ENCODE measurements at regions not wholly inside any gene's neighbourhood (a gene's known extent, or its start where the extent isn't known, plus 50 kb on each side); places are given as distances from the start of the nearest gene placed in this dataset.

GRCh38 chr15:47431501-47431900 is 285.8 kb upstream of the SEMA6D start:
- peak; percentile 93 for DNase-seq

- DNase-seq = peak; percentile 77
Observed at GRCh38 chr15:47432826-47433225, 284.5 kb upstream of the SEMA6D start.

GRCh38 chr15:47434596-47434995 is 282.7 kb upstream of the SEMA6D start:
- DNase-seq = peak; percentile 77

DNA sequence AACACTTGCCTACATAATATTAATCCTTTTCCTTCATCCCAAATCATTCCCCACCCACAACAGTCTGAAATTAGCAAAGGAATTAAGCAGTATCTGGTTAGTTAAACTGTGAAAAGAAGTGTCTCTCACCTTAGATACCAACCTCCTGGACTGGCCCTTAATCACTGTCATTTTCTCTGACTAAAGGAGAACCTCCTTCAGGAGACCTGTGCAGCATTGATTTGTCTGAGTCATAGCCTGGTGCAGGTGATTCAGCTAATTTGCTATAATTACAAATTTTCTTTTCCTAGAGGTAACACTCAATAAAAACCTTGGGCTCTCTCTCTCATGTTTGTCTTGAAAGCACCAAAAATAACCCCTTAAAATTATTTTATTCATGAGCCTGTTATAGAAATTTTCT is 279.8 kb upstream of the SEMA6D start:
- DNase-seq = no peak

- DNase-seq = peak; percentile 63
Observed at GRCh38 chr15:47439146-47440111, 277.9 kb upstream of the SEMA6D start.

GRCh38 chr15:47442371-47442770 is 274.9 kb upstream of the SEMA6D start:
- DNase-seq = no peak

GRCh38 chr15:47443839-47444238 is 273.5 kb upstream of the SEMA6D start:
- DNase-seq = no peak

GRCh38 chr15:47445723-47446392 is 271.4 kb upstream of the SEMA6D start:
- no peak for DNase-seq

GRCh38 chr15:47460795-47461573 is 256.3 kb upstream of the SEMA6D start:
- no peak for DNase-seq

DNA sequence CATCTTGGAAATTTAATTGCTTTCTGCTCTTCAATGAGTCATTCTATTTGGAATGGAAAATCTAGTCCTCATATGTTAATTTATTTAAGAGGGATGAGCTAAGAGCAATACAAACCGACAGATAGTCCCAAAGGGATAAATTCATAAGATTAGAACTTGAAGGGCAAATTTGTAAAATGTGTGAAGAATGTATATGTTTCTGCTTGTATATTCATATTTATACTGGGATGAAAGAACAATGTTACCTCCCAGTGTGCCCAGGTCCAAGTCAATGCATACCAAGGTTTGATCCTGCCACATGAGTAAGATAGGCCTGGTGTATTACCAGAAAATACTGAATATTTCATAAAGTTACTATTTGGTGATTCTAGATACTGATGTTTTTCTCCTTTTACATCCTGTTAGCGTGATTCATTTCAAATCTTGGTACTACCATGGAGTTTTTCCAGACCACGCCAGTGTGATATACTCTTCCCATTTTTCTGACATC is 255.6 kb upstream of the SEMA6D start:
- DNase-seq = peak; percentile 88

GRCh38 chr15:47466357-47466756 is 250.9 kb upstream of the SEMA6D start:
- DNase-seq = peak; percentile 75

GRCh38 chr15:47470983-47471382 is 246.3 kb upstream of the SEMA6D start:
- DNase-seq = no peak

DNA sequence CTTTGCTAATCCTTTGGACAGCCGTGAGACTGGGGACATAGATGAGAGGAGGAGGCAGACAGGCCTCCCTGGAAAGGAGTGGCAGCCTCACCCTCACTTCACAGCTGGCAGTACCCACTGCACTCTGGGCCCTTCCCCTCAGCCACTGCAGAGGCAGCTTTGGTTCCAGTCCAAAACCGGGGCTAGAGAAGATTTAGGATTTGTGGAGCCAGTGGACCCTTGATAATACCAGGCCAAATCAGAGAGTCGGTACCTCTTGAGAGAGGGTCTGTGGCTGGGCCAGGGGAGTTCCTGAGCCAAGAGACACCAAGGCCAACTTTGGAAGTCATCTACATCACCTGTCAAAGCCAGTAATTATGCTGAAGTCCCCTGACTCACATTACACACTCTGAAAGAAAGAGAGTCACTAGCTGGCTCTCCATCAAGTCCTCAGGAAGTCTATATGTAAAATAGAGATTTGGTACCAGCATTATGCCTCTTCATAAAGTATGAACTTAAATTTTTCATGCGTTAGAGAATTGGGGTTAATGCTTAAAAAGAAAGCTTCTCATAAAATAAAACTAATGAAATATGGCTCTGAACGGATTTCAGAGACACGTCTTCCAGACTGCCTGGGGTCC is 244.1 kb upstream of the SEMA6D start:
- DNase-seq = no peak

GRCh38 chr15:47473832-47474231 is 243.5 kb upstream of the SEMA6D start:
- peak; percentile 24 for DNase-seq

- DNase-seq = no peak
Observed at GRCh38 chr15:47475336-47475735, 242.0 kb upstream of the SEMA6D start.

- peak; percentile 53 for DNase-seq
Observed at GRCh38 chr15:47477341-47477740, 240.0 kb upstream of the SEMA6D start.

DNA sequence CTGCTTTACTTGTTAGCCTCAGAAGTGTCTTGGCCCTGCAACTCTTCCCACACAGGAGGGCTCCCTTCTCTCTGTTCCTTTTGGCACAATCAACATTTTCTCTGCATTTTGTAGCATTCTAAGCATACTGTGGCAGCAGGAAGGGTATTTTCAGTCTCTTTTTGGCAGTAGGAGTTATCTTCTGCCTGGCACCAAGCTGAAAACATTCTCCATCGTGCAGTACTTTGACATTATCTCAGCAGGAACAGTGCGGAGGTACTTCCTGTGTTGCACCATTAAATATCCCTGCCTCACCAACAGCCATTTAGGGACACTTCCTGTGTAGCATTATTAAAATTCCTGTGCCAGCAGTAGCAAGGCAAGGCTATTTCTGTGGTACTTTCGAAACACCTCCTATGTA is 233.2 kb upstream of the SEMA6D start:
- peak; percentile 26 for DNase-seq

DNA sequence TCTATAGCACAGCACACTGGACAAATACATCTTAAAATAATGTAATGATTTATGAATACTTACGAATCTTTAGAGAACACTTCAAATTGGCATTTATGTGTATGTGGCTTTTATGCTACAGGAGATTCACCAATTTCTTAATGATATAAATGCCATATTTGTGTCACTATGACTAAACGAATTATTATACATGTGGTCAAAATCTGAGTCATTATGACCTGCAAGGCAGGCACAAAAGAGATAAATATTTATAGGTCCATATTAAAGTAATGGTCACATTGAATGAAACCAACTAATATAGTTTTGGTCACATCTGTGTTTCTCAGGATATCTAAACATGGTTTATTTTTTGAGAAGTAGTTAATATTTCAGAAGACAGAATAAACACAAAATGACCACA is 232.3 kb upstream of the SEMA6D start:
- no peak for DNase-seq

- DNase-seq = no peak
Observed at GRCh38 chr15:47485419-47485818, 231.9 kb upstream of the SEMA6D start.

DNA sequence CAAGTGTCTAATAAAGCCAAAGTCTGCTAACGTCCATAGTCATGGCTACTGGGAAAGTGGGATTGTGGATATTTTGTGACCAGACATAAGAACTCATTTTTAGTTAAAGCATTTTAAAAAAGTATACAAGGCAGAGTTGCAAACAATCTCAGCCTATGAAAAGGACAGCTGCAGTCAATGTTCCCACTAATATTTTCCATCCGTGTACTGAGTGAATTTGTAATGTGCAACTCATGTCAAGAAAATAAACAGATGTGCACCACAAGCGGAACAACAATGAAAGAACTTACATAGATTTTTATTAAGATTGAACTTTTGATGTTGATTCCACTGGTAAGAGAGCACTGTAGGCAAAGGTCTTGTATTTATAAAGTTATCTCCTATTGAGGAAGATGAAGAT is 231.3 kb upstream of the SEMA6D start:
- DNase-seq = no peak

DNA sequence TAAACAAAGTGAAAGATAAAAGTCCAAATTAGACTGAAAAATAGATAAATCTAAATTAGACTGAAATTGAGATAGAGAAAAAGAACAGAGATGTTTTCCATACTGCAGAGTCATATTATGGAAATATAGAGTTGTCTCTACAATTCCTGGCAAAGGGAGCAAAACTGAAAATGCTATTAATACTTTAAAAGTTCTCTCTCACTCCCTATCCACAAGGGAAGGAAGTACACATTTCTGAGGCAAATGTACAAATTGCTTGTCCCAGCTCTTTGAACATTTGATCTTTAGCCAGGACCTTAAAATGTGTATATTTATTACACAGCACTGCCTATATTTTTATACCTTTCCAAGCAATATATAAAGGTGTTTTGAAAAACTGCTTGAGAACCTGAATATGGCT is 225.1 kb upstream of the SEMA6D start:
- DNase-seq = no peak

All from fibroblast of skin of abdomen (primary cell).